ENCODE measurements at regions not wholly inside any gene's neighbourhood (a gene's known extent, or its start where the extent isn't known, plus 50 kb on each side); places are given as distances from the start of the nearest gene placed in this dataset.

- H3K4me3 Mint-ChIP-seq, result no peak overlapping the region
- DNase-seq (no peak), ATAC-seq (no peak)
- no peaks in the 10 kb centered on the region for H3K36me3 Mint-ChIP-seq (ENCODE audit: low read depth)
- H3K9me3 Mint-ChIP-seq, result peaks cover 7% of the 10 kb centered on the region
- H3K4me1 Mint-ChIP-seq, result no peaks in the 10 kb centered on the region
- no peak overlapping the region for H3K27ac Mint-ChIP-seq
- no peaks in the 10 kb centered on the region for H3K27me3 Mint-ChIP-seq
Measured at GRCh38 chr7:42351316-42351935, 114.4 kb upstream of the GLI3 start.

GRCh38 chr7:42350801-42351200 lies 113.8 kb upstream of the GLI3 start:
- H3K4me3 Mint-ChIP-seq, result no peak overlapping the region
- H3K9me3 Mint-ChIP-seq, result peaks cover 7% of the 10 kb centered on the region
- H3K36me3 Mint-ChIP-seq (ENCODE audit: low read depth), result no peaks in the 10 kb centered on the region
- no peak overlapping the region for H3K27ac Mint-ChIP-seq
- DNase-seq (no peak), ATAC-seq (no peak)
- no peaks in the 10 kb centered on the region for H3K4me1 Mint-ChIP-seq
- H3K27me3 Mint-ChIP-seq, result peaks cover 1% of the 10 kb centered on the region

- Mint-ChIP-seq H3K36me3 (ENCODE audit: low read depth) (no peaks in the 10 kb centered on the region), H3K27ac (no peak overlapping the region), H3K4me1 (no peaks in the 10 kb centered on the region), H3K9me3 (peaks cover 7% of the 10 kb centered on the region), H3K4me3 (no peak overlapping the region), H3K27me3 (peaks cover 3% of the 10 kb centered on the region)
- ATAC-seq, result no peak
- DNase-seq, result no peak
Measured at GRCh38 chr7:42348631-42349030, 111.6 kb upstream of the GLI3 start.

- H3K4me3 Mint-ChIP-seq, result no peak overlapping the region
- no peak overlapping the region for H3K27ac Mint-ChIP-seq
- H3K27me3 Mint-ChIP-seq, result peaks cover 3% of the 10 kb centered on the region
- H3K36me3 Mint-ChIP-seq (ENCODE audit: low read depth), result no peaks in the 10 kb centered on the region
- DNase-seq (no peak), ATAC-seq (no peak)
- H3K4me1 Mint-ChIP-seq, result no peaks in the 10 kb centered on the region
- H3K9me3 Mint-ChIP-seq, result peaks cover 7% of the 10 kb centered on the region
Measured at GRCh38 chr7:42348071-42348470, 111.1 kb upstream of the GLI3 start.

- Mint-ChIP-seq H3K27ac (no peak overlapping the region), H3K4me3 (no peak overlapping the region), H3K9me3 (peaks cover 7% of the 10 kb centered on the region), H3K36me3 (ENCODE audit: low read depth) (no peaks in the 10 kb centered on the region), H3K27me3 (peaks cover 3% of the 10 kb centered on the region), H3K4me1 (no peaks in the 10 kb centered on the region)
- no peak for ATAC-seq
- DNase-seq, result no peak
Measured at GRCh38 chr7:42347616-42348015, 110.6 kb upstream of the GLI3 start.

GRCh38 chr7:42345478-42346299 lies 108.7 kb upstream of the GLI3 start:
- peaks cover 3% of the 10 kb centered on the region for H3K27me3 Mint-ChIP-seq
- no peak overlapping the region for H3K4me3 Mint-ChIP-seq
- ATAC-seq (no peak), DNase-seq (no peak)
- H3K4me1 Mint-ChIP-seq, result no peaks in the 10 kb centered on the region
- H3K36me3 Mint-ChIP-seq (ENCODE audit: low read depth), result no peaks in the 10 kb centered on the region
- no peaks in the 10 kb centered on the region for H3K9me3 Mint-ChIP-seq
- no peak overlapping the region for H3K27ac Mint-ChIP-seq

GRCh38 chr7:42344198-42344755 lies 107.3 kb upstream of the GLI3 start:
- peaks cover 3% of the 10 kb centered on the region for H3K27me3 Mint-ChIP-seq
- no peaks in the 10 kb centered on the region for H3K9me3 Mint-ChIP-seq
- no peak overlapping the region for H3K27ac Mint-ChIP-seq
- no peaks in the 10 kb centered on the region for H3K36me3 Mint-ChIP-seq (ENCODE audit: low read depth)
- H3K4me1 Mint-ChIP-seq, result no peaks in the 10 kb centered on the region
- no peak for ATAC-seq
- no peak overlapping the region for H3K4me3 Mint-ChIP-seq
- DNase-seq, result no peak

- DNase-seq (no peak), ATAC-seq (no peak)
- no peak overlapping the region for H3K27ac Mint-ChIP-seq
- H3K4me1 Mint-ChIP-seq, result no peaks in the 10 kb centered on the region
- H3K9me3 Mint-ChIP-seq, result no peaks in the 10 kb centered on the region
- no peak overlapping the region for H3K4me3 Mint-ChIP-seq
- no peaks in the 10 kb centered on the region for H3K36me3 Mint-ChIP-seq (ENCODE audit: low read depth)
- H3K27me3 Mint-ChIP-seq, result peaks cover 4% of the 10 kb centered on the region
Measured at GRCh38 chr7:42342381-42342780, 105.4 kb upstream of the GLI3 start.

- H3K4me3 Mint-ChIP-seq, result no peak overlapping the region
Measured at GRCh38 chr7:42340436-42340835, 103.4 kb upstream of the GLI3 start.

GRCh38 chr7:42338916-42339540 lies 102.0 kb upstream of the GLI3 start:
- Mint-ChIP-seq H3K4me1 (no peaks in the 10 kb centered on the region), H3K27me3 (peaks cover 1% of the 10 kb centered on the region), H3K36me3 (ENCODE audit: low read depth) (no peaks in the 10 kb centered on the region), H3K9me3 (no peaks in the 10 kb centered on the region), H3K4me3 (no peak overlapping the region), H3K27ac (no peak overlapping the region)
- ATAC-seq, result no peak
- DNase-seq, result no peak

More at GRCh38 chr7:42340436-42340835, 103.4 kb upstream of the GLI3 start:
- Mint-ChIP-seq H3K9me3 (no peaks in the 10 kb centered on the region), H3K27me3 (peaks cover 1% of the 10 kb centered on the region), H3K27ac (no peak overlapping the region), H3K36me3 (ENCODE audit: low read depth) (no peaks in the 10 kb centered on the region), H3K4me1 (no peaks in the 10 kb centered on the region)
- no peak for DNase-seq
- no peak for ATAC-seq

- H3K4me3 Mint-ChIP-seq, result no peak overlapping the region
- H3K27ac Mint-ChIP-seq, result no peak overlapping the region
- no peaks in the 10 kb centered on the region for H3K36me3 Mint-ChIP-seq (ENCODE audit: low read depth)
- no peaks in the 10 kb centered on the region for H3K9me3 Mint-ChIP-seq
- DNase-seq (no peak), ATAC-seq (no peak)
- H3K4me1 Mint-ChIP-seq, result no peaks in the 10 kb centered on the region
- H3K27me3 Mint-ChIP-seq, result peaks cover 1% of the 10 kb centered on the region
Measured at GRCh38 chr7:42338231-42338915, 101.4 kb upstream of the GLI3 start.

GRCh38 chr7:42337225-42337905 lies 100.4 kb upstream of the GLI3 start:
- H3K9me3 Mint-ChIP-seq, result peaks cover 6% of the 10 kb centered on the region
- no peaks in the 10 kb centered on the region for H3K36me3 Mint-ChIP-seq (ENCODE audit: low read depth)
- no peak overlapping the region for H3K4me3 Mint-ChIP-seq
- DNase-seq (no peak), ATAC-seq (no peak)
- H3K27me3 Mint-ChIP-seq, result peaks cover 1% of the 10 kb centered on the region
- no peak overlapping the region for H3K27ac Mint-ChIP-seq
- no peaks in the 10 kb centered on the region for H3K4me1 Mint-ChIP-seq

GRCh38 chr7:42332605-42333222 lies 95.7 kb upstream of the GLI3 start:
- H3K4me3 Mint-ChIP-seq, result no peak overlapping the region
- no peaks in the 10 kb centered on the region for H3K4me1 Mint-ChIP-seq
- DNase-seq, result no peak
- no peaks in the 10 kb centered on the region for H3K27me3 Mint-ChIP-seq
- no peaks in the 10 kb centered on the region for H3K36me3 Mint-ChIP-seq (ENCODE audit: low read depth)
- H3K27ac Mint-ChIP-seq, result no peak overlapping the region
- H3K9me3 Mint-ChIP-seq, result peaks cover 15% of the 10 kb centered on the region
- no peak for ATAC-seq

GRCh38 chr7:42319631-42320030 lies 82.6 kb upstream of the GLI3 start:
- DNase-seq, result no peak
- H3K9me3 Mint-ChIP-seq, result no peaks in the 10 kb centered on the region
- no peak for ATAC-seq
- no peaks in the 10 kb centered on the region for H3K4me1 Mint-ChIP-seq
- H3K4me3 Mint-ChIP-seq, result no peak overlapping the region
- H3K27me3 Mint-ChIP-seq, result peaks cover 4% of the 10 kb centered on the region
- H3K27ac Mint-ChIP-seq, result no peak overlapping the region
- no peaks in the 10 kb centered on the region for H3K36me3 Mint-ChIP-seq (ENCODE audit: low read depth)
